GM12874 (cell line): ENCODE measurements at regions not wholly inside any gene's neighbourhood (a gene's known extent, or its start where the extent isn't known, plus 50 kb on each side); places are given as distances from the start of the nearest gene placed in this dataset.

Source experiments
- CTCF ChIP-seq: IDR thresholded peaks from 2 replicates; pipeline ENCODE4 v1.5.1; 2011; ENCODE audit warnings: low read depth, mild to moderate bottlenecking, control low read depth, low read length, moderate library complexity; ENCODE audit not compliant: insufficient read depth

- no peak for TF ChIP-seq CTCF
These were observed 50.7 kb upstream of the C12orf71 start for GRCh38 chr12:27133022-27133590.

- TF ChIP-seq CTCF = no peak
These were observed 58.1 kb upstream of the C12orf71 start for GRCh38 chr12:27140478-27140969.

GRCh38 chr12:27142101-27142721, 59.8 kb upstream of the C12orf71 start:
- TF ChIP-seq CTCF = peak; percentile 69

DNA sequence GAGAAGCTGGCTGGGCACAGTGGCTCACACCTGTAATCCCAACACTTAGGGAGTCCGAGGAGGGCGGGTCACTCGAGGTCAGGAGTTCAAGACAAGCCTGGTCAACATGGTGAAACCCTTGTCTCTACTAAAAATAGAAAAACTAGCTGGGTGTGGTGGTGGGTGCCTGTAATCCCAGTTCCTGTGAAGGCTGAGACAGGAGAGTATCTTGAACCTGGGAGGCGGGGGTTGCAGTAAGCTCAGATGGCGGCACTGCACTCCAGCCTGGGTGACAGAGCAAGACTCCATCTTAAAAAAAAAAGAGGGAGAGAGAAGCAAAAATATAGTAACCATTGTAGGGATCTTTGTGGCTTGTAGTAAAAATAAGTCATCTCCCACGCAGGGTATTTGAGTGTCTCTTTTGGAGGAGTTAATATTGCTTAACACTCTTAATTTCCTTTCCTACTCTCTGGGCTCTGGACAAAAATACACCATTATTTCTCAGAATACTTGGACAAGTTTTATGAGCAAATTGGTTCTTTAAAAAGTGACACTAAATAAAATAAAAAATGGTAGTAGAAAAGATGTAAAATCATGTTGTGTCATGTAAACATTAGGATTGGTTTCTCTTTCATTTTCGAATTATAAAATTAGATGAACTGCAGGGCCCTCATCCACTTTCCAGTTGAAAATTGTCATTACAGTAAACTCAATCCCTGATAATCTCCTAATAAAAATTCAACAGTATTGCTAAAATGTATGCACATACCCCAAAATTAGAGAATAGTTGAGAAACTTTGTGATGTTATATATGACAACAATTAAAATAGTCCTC, 61.1 kb upstream of the C12orf71 start:
- TF ChIP-seq CTCF = no peak

DNA sequence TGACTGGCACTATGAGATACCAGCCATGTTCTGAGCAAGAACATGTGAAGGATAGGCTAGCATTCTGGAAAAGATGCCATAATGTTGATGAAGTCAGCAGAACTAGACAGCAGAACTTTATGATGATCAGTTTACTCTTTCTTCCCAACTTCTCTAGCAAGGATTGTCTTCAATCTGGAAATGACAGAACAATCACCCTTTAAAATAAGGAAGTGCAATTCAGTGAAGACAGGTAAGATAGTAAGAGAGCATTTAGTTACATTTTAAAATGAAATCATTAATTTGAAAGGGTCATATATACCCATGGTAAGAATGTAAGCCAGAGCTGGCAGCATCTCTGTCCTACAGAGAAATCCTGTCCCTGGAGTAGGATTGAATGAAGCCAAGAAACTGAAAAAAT, 66.0 kb upstream of the C12orf71 start:
- TF ChIP-seq CTCF = no peak

DNA sequence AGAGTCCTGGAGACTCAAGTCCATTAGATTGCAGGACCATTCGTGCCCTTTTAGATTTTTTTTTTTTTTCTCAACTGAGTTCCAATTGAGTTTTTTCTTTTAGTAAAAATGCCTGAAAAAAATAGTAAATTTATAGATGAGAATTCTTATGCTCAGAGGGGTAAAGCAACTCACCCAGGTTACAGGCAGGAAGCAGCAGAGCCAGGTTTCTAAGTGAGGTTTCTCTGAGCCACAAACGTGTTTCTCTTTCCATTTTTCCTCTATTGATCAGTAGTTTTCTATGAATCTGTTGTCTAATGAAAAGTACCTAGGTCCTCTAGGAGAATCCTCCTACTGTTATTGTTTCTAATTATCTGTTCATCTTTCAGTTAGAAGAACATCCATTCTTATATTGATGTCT, 66.4 kb upstream of the C12orf71 start:
- TF ChIP-seq CTCF = no peak

GRCh38 chr12:27151479-27151878, 69.1 kb upstream of the C12orf71 start:
- TF ChIP-seq CTCF = no peak
